HEK293 (cell line): ENCODE measurements at regions not wholly inside any gene's neighbourhood (a gene's known extent, or its start where the extent isn't known, plus 50 kb on each side); places are given as distances from the start of the nearest gene placed in this dataset.

Source experiments
- CTCF ChIA-PET: fragments of 350-600 bp; formaldehyde crosslinking; extraction: SDS; loops from one replicate; lab custom pipeline; 2021; ENCODE audit warnings: antibody characterized with exemption; lab: Yijun Ruan, JAX
- POLR2A ChIA-PET: fragments of 300-600 bp; formaldehyde crosslinking; extraction: SDS; loops from one replicate; lab custom pipeline; 2020; ENCODE audit warnings: antibody characterized with exemption, inconsistent platforms; lab: Yijun Ruan, JAX
- H3K27ac ChIP-seq: fragments of 200-500 bp; sonication (Bioruptor generic); 2 replicates; pipeline ENCODE4 v1.5.1; 2014; ENCODE audit warnings: low read depth, low read length, control low read depth, inconsistent platforms; ENCODE audit errors: extremely low read depth
- H3K36me3 ChIP-seq, 2 experiments: fragments of 200-500 bp in 1 of 2; sonication (Bioruptor generic) in 1 of 2; 1 replicate in 1 of 2; 2 replicates in 1 of 2; pipeline ENCODE4 v1.5.1; 2014 to 2017; ENCODE audit warnings: inconsistent platforms in 2 of 2, low read length in 2 of 2; ENCODE audit not compliant: control insufficient read depth in 2 of 2, insufficient read depth in 1 of 2
- H3K4me1 ChIP-seq: fragments of 200-500 bp; sonication (Bioruptor generic); 2 replicates; pipeline ENCODE4 v1.5.1; 2014; ENCODE audit warnings: mild to moderate bottlenecking, low read length, inconsistent platforms; ENCODE audit not compliant: control insufficient read depth, insufficient read depth
- H3K4me3 ChIP-seq: 2 replicates; pipeline ENCODE4 v1.5.1; 2011; ENCODE audit warnings: low read depth, mild to moderate bottlenecking, control low read depth, low read length, moderate library complexity
- H3K9me3 ChIP-seq: fragments of 200-500 bp; sonication (Bioruptor generic); 2 replicates; pipeline ENCODE4 v1.5.1; 2014; ENCODE audit warnings: low read depth, low read length, inconsistent platforms; ENCODE audit not compliant: control insufficient read depth, insufficient read depth
- GLI4 ChIP-seq: fragments of 450-650 bp; formaldehyde crosslinking; IDR thresholded peaks from 2 replicates; pipeline ENCODE4 v1.5.1; 2016; ENCODE audit warnings: missing biosample characterization, missing genetic modification characterization
- HOXC10 ChIP-seq: sonication (generic); formaldehyde crosslinking; IDR thresholded peaks from 2 replicates; pipeline ENCODE4 v1.8.1; 2023; ENCODE audit warnings: mild to moderate bottlenecking, missing genetic modification reagents
- KLF8 ChIP-seq: fragments of 450-650 bp; formaldehyde crosslinking; IDR thresholded peaks from 2 replicates; pipeline ENCODE4 v1.5.1; 2016; ENCODE audit warnings: missing biosample characterization, missing genetic modification characterization
- MYNN ChIP-seq: fragments of 450-650 bp; formaldehyde crosslinking; IDR thresholded peaks from 2 replicates; pipeline ENCODE4 v1.5.1; 2016; ENCODE audit warnings: missing biosample characterization, missing genetic modification characterization, borderline replicate concordance
- TCF7L2 ChIP-seq: IDR thresholded peaks from 2 replicates; pipeline ENCODE4 v1.6.1; 2011; ENCODE audit warnings: low read depth, mild to moderate bottlenecking, inconsistent platforms, low read length, moderate library complexity, borderline replicate concordance
- ZIC2 ChIP-seq: fragments of 450-650 bp; formaldehyde crosslinking; IDR thresholded peaks from 2 replicates; pipeline ENCODE4 v1.5.1; 2016; ENCODE audit warnings: missing biosample characterization, missing genetic modification characterization
- ZNF19 ChIP-seq: fragments of 450-650 bp; formaldehyde crosslinking; IDR thresholded peaks from 2 replicates; pipeline ENCODE4; 2016; ENCODE audit warnings: missing biosample characterization, missing genetic modification characterization, low read depth
- ZNF211 ChIP-seq: fragments of 450-650 bp; formaldehyde crosslinking; IDR thresholded peaks from 2 replicates; pipeline ENCODE4 v1.5.1; 2016; ENCODE audit warnings: low read depth, missing biosample characterization, missing genetic modification characterization
- ZNF223 ChIP-seq: fragments of 450-650 bp; formaldehyde crosslinking; IDR thresholded peaks from 2 replicates; pipeline ENCODE4 v1.5.1; 2016; ENCODE audit warnings: missing biosample characterization, missing genetic modification characterization
- ZNF341 ChIP-seq: fragments of 450-650 bp; formaldehyde crosslinking; IDR thresholded peaks from 2 replicates; pipeline ENCODE4; 2016; ENCODE audit warnings: low read depth, missing biosample characterization, missing genetic modification characterization
- ZNF501 ChIP-seq: fragments of 450-650 bp; formaldehyde crosslinking; IDR thresholded peaks from 2 replicates; pipeline ENCODE4 v1.5.1; 2016; ENCODE audit warnings: missing biosample characterization, missing genetic modification characterization
- ZNF600 ChIP-seq: fragments of 450-650 bp; formaldehyde crosslinking; IDR thresholded peaks from 2 replicates; pipeline ENCODE4 v1.5.1; 2016; ENCODE audit warnings: missing biosample characterization, missing genetic modification characterization
- ZNF707 ChIP-seq: fragments of 450-650 bp; formaldehyde crosslinking; IDR thresholded peaks from 2 replicates; pipeline ENCODE4 v1.5.1; 2016; ENCODE audit warnings: missing biosample characterization, missing genetic modification characterization
- ZNF768 ChIP-seq: fragments of 450-650 bp; formaldehyde crosslinking; IDR thresholded peaks from 2 replicates; pipeline ENCODE4 v1.5.1; 2018; ENCODE audit warnings: missing biosample characterization, mild to moderate bottlenecking, missing genetic modification characterization
- ZNF777 ChIP-seq: fragments of 450-650 bp; formaldehyde crosslinking; IDR thresholded peaks from 2 replicates; pipeline ENCODE4 v1.5.1; 2017; ENCODE audit warnings: missing biosample characterization, missing genetic modification characterization, borderline replicate concordance
- TF ChIP-seq, protein P1 (sequence below): fragments of 450-650 bp; formaldehyde crosslinking; IDR thresholded peaks from 2 replicates; pipeline ENCODE4 v1.5.1; 2016; ENCODE audit warnings: missing biosample characterization, missing genetic modification characterization
- TF ChIP-seq, protein P2 (sequence below): fragments of 450-650 bp; formaldehyde crosslinking; IDR thresholded peaks from 2 replicates; pipeline ENCODE4 v1.5.1; 2017; ENCODE audit warnings: missing biosample characterization, missing genetic modification characterization
- TF ChIP-seq, protein P3 (sequence below): fragments of 450-650 bp; IDR thresholded peaks from 2 replicates; pipeline ENCODE4 v1.5.1; 2018; ENCODE audit warnings: missing biosample characterization, mild to moderate bottlenecking, missing genetic modification characterization
- TF ChIP-seq, protein P4 (sequence below): fragments of 450-650 bp; formaldehyde crosslinking; IDR thresholded peaks from 2 replicates; pipeline ENCODE4 v1.5.1; 2017; ENCODE audit warnings: missing biosample characterization, missing genetic modification characterization
- TF ChIP-seq, protein P5 (sequence below): IDR thresholded peaks from 2 replicates; pipeline ENCODE4 v1.6.1; 2011; ENCODE audit warnings: mild to moderate bottlenecking, low read depth, low read length, borderline replicate concordance

DNA sequence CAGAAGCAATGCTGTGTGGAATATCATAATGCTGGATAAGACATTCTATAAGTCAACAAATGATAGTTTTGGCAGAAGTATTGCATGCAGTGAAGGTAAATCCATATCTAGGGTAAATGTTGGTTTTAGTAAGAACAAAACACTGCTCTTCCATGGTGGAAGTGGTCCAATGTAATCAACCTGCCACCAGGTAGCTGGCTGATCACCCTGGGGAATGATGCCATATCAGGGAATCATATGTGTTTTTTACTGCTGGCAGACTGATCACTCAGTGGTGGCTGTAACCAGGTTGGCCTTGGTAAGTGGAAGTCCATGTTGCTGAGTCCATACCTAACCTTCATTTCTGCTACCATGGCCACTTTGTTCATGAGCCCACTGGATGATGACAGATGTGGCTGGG is 74.0 kb upstream of the CENPE start:
- ChIA-PET CTCF (no interaction called here), POLR2A (no interaction called here)
- no peak for TF ChIP-seq MYNN (tag by site-specific recombination)
- no peak for TF ChIP-seq GLI4 (tag by site-specific recombination)
- TF ChIP-seq ZNF211 (tag by site-specific recombination), result no peak
- TF ChIP-seq ZIC2 (tag by site-specific recombination), result no peak
- TF ChIP-seq, protein P1, sequence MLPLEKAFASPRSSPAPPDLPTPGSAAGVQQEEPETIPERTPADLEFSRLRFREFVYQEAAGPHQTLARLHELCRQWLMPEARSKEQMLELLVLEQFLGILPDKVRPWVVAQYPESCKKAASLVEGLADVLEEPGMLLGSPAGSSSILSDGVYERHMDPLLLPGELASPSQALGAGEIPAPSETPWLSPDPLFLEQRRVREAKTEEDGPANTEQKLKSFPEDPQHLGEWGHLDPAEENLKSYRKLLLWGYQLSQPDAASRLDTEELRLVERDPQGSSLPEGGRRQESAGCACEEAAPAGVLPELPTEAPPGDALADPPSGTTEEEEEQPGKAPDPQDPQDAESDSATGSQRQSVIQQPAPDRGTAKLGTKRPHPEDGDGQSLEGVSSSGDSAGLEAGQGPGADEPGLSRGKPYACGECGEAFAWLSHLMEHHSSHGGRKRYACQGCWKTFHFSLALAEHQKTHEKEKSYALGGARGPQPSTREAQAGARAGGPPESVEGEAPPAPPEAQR (tag by site-specific recombination), result no peak
- TF ChIP-seq, protein P2, sequence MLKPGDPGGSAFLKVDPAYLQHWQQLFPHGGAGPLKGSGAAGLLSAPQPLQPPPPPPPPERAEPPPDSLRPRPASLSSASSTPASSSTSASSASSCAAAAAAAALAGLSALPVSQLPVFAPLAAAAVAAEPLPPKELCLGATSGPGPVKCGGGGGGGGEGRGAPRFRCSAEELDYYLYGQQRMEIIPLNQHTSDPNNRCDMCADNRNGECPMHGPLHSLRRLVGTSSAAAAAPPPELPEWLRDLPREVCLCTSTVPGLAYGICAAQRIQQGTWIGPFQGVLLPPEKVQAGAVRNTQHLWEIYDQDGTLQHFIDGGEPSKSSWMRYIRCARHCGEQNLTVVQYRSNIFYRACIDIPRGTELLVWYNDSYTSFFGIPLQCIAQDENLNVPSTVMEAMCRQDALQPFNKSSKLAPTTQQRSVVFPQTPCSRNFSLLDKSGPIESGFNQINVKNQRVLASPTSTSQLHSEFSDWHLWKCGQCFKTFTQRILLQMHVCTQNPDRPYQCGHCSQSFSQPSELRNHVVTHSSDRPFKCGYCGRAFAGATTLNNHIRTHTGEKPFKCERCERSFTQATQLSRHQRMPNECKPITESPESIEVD (tag by site-specific recombination), result no peak
- TF ChIP-seq ZNF19 (tag by site-specific recombination), result no peak
- no peak for TF ChIP-seq ZNF768 (tag by site-specific recombination)
- no peak for TF ChIP-seq ZNF341 (tag by site-specific recombination)
- TF ChIP-seq, protein P3, sequence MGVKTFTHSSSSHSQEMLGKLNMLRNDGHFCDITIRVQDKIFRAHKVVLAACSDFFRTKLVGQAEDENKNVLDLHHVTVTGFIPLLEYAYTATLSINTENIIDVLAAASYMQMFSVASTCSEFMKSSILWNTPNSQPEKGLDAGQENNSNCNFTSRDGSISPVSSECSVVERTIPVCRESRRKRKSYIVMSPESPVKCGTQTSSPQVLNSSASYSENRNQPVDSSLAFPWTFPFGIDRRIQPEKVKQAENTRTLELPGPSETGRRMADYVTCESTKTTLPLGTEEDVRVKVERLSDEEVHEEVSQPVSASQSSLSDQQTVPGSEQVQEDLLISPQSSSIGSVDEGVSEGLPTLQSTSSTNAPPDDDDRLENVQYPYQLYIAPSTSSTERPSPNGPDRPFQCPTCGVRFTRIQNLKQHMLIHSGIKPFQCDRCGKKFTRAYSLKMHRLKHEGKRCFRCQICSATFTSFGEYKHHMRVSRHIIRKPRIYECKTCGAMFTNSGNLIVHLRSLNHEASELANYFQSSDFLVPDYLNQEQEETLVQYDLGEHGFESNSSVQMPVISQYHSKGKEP (tag by site-specific recombination), result no peak
- TF ChIP-seq ZNF223, result no peak
- TF ChIP-seq HOXC10, result no peak
- TF ChIP-seq, protein P4, sequence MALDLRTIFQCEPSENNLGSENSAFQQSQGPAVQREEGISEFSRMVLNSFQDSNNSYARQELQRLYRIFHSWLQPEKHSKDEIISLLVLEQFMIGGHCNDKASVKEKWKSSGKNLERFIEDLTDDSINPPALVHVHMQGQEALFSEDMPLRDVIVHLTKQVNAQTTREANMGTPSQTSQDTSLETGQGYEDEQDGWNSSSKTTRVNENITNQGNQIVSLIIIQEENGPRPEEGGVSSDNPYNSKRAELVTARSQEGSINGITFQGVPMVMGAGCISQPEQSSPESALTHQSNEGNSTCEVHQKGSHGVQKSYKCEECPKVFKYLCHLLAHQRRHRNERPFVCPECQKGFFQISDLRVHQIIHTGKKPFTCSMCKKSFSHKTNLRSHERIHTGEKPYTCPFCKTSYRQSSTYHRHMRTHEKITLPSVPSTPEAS (tag by site-specific recombination), result no peak
- TF ChIP-seq, protein P5, sequence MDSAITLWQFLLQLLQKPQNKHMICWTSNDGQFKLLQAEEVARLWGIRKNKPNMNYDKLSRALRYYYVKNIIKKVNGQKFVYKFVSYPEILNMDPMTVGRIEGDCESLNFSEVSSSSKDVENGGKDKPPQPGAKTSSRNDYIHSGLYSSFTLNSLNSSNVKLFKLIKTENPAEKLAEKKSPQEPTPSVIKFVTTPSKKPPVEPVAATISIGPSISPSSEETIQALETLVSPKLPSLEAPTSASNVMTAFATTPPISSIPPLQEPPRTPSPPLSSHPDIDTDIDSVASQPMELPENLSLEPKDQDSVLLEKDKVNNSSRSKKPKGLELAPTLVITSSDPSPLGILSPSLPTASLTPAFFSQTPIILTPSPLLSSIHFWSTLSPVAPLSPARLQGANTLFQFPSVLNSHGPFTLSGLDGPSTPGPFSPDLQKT, result no peak
- no peak for TF ChIP-seq ZNF707 (tag by site-specific recombination)
- no peak for TF ChIP-seq ZNF600 (tag by site-specific recombination)
- Histone ChIP-seq H3K36me3 (no peaks in the 10 kb centered on the region), H3K4me3 (no peak overlapping the region), H3K4me1 (no peaks in the 10 kb centered on the region), H3K9me3 (no peaks in the 10 kb centered on the region), H3K27ac (no peak overlapping the region)

DNA sequence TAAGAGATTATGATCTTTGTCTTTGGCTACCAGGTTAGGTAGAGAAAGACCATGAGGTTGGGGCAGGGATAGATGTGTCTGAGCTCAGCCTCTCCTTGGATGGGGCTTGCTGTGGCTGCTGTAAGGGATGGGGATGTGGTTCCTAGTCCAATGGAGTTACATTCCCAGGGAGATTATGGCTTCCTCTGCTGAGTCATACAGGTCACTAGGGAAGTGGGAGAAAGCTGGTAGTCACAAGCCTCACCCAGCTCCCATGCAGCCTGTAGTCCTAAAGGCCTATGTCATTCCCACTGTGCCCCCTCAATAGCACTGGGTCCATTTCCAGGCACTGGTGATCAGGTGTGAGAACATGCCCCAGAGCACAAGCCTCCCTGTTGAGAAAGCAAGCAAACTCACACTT is 70.6 kb upstream of the CENPE start:
- no peak for TF ChIP-seq TCF7L2
- no peak for TF ChIP-seq ZNF501 (tag by site-specific recombination)
- TF ChIP-seq ZNF777 (tag by site-specific recombination), result no peak
- TF ChIP-seq KLF8 (tag by site-specific recombination), result no peak
- TF ChIP-seq, all 188 proteins: peak for 0
- no peaks in the 10 kb centered on the region for H3K36me3 ChIP-seq
- POLR2A ChIA-PET, result no interaction called here
- no peaks in the 10 kb centered on the region for H3K4me1 ChIP-seq
- CTCF ChIA-PET, result interaction anchor here (1.2 kb wide), 1 partner anchor 24 kb away, joined by 4 read pairs; no protein-coding TSS in a partner anchor
- H3K9me3 ChIP-seq, result no peaks in the 10 kb centered on the region
- no peak overlapping the region for H3K27ac ChIP-seq
- H3K4me3 ChIP-seq, result no peak overlapping the region
